Heart left ventricle (tissue), 16 donors: ENCODE measurements at regions not wholly inside any gene's neighbourhood (a gene's known extent, or its start where the extent isn't known, plus 50 kb on each side); places are given as distances from the start of the nearest gene placed in this dataset.

Experiments
- ATAC-seq, 4 donors: fragments of 200-7000 bp; cut with Tn5 transposase; one replicate each; pipeline ENCODE4 v1.9.1; 2020 to 2022; ENCODE audit warnings: moderate library complexity in 4 of 4, mild to moderate bottlenecking in 3 of 4, moderate number of reproducible peaks in 1 of 4
- DNase-seq, 5 donors: peaks; one replicate each; pipeline ENCODE4 v3.0.0-alpha.2; 2020
- H3K27ac ChIP-seq, 12 donors: fragments of 200-600 bp; sonication (generic) in 4 of 12; one replicate each; pipeline versions ENCODE4 v1.5.0 to v1.8.0; 2016 to 2022; ENCODE audit warnings: mild to moderate bottlenecking in 2 of 12
- H3K27me3 ChIP-seq, 9 donors: fragments of 200-600 bp; sonication (generic) in 2 of 9; one replicate each; pipeline versions ENCODE4 v1.5.1 to v1.8.0; 2016 to 2022; ENCODE audit warnings: mild to moderate bottlenecking in 3 of 9
- H3K36me3 ChIP-seq, 9 donors: fragments of 200-600 bp; sonication (generic) in 2 of 9; one replicate each; pipeline versions ENCODE4 v1.5.0 to v1.8.0; 2018 to 2022; ENCODE audit warnings: mild to moderate bottlenecking in 2 of 9
- H3K4me1 ChIP-seq, 12 donors: fragments of 200-600 bp; sonication (generic) in 4 of 12; one replicate each; pipeline versions ENCODE4 v1.5.0 to v1.8.0; 2016 to 2022; ENCODE audit warnings: mild to moderate bottlenecking in 3 of 12
- H3K4me3 ChIP-seq, 12 donors: fragments of 200-600 bp; sonication (generic) in 4 of 12; one replicate each; pipeline versions ENCODE4 v1.5.0 to v1.8.0; 2017 to 2022; ENCODE audit warnings: mild to moderate bottlenecking in 9 of 12, moderate library complexity in 4 of 12
- H3K9me3 ChIP-seq, 12 donors: fragments of 200-600 bp; sonication (generic) in 4 of 12; one replicate each; pipeline versions ENCODE4 v1.5.0 to v1.8.0; 2016 to 2022; ENCODE audit warnings: mild to moderate bottlenecking in 1 of 12
- CTCF ChIP-seq, 12 donors: fragments of 200-600 bp; sonication (generic) in 4 of 12; IDR thresholded peaks; one replicate each; pipeline versions ENCODE4 v1.5.0 to v1.8.0; 2018 to 2022; ENCODE audit warnings: antibody characterized with exemption in 12 of 12, mild to moderate bottlenecking in 5 of 12
- POLR2A ChIP-seq, 2 donors: fragments of 450-650 bp; IDR thresholded peaks; one replicate each; pipeline ENCODE4 v1.6.1; 2017; ENCODE audit warnings: antibody characterized with exemption in 2 of 2, mild to moderate bottlenecking in 2 of 2, moderate library complexity in 2 of 2
- WGBS, 4 donors: extraction: QIAGEN DNeasy Blood & Tissue Kit in 2 of 4; methylation state at CpG; one replicate each; pipeline versions ENCODE4 v1.1.5 to v1.1.7; 2013 to 2018; 5-methylcytosine and 5-hydroxymethylcytosine counted together
- intact Hi-C, 10 donors: fragments of 100-400 bp; cut with DNase I; formaldehyde crosslinking; loops; one replicate each; pipeline versions ENCODE4 v1.11.1 to v1.14.2; 2022
- donor health status: ischemic (EF 13 %, LVEDD 7.1; RV severe dilation, severe dysfunction).
- donor health status: healthy with polysubstance abuse.
- donor health status: DM: no; HTN: yes; CAD: no.
- donor health status: DM: no; HTN: no; CAD: no.
- donor health status: ischemic (EF 25% LVEDD 6.9; RV normal size, moderate dysfunction).
- donor health status: ischemic (EF 25% LVEDD 5.7; RV mildly dilated, moderate dysfunction).
- donor health status: healthy.
- donor health status: DM: yes; HTN: yes; CAD: no.
- donor health status: ischemic (EF 35%, LVEDD 5.7; RV mildly dilated, moderate dysfunction).
- donor health status: nonischemic (EF 11% LVEDD 7.7; RV severe dilation, severe dysfunction).
- donor health status: DM: yes; HTN: yes; CAD: no.
- donor health status: PGD.
- donor health status: ischemic (EF 29% LVEDD 5.4; RV normal size, mild dysfunction).
- donor health status: nonischemic (EF 23%, LVEDD 6.1; RV moderate dilation, normal function).

- DNase-seq (no peak), ATAC-seq (no peak)
- Histone ChIP-seq H3K27ac (no peak overlapping the region), H3K9me3 (peaks cover 0 to 4% (median 0%) of the 10 kb centered on the region in 12 donors), H3K36me3 (no peaks in the 10 kb centered on the region), H3K27me3 (no peaks in the 10 kb centered on the region), H3K4me1 (no peaks in the 10 kb centered on the region), H3K4me3 (no peak overlapping the region)
- intact Hi-C loops, result no loop called here
- TF ChIP-seq POLR2A (IDR thresholded peaks at IDR 0.05), result no peak
- no peak for TF ChIP-seq CTCF (IDR thresholded peaks at IDR 0.05)
- 92 to 98% (median 95%) methylated on average over 4 of the region's 4 CpGs for WGBS, 4 donors
These were observed 1224.4 kb downstream of the EFNB2 start for GRCh38 chr13:105311094-105311493.

- 86 to 90% (median 89%) methylated on average over 3 of the region's 3 CpGs for WGBS, 4 donors
- Histone ChIP-seq H3K9me3 (peaks cover 0 to 4% (median 0%) of the 10 kb centered on the region in 12 donors), H3K36me3 (no peaks in the 10 kb centered on the region), H3K27ac (no peak overlapping the region), H3K27me3 (no peaks in the 10 kb centered on the region), H3K4me3 (no peak overlapping the region), H3K4me1 (no peaks in the 10 kb centered on the region)
- TF ChIP-seq CTCF (IDR thresholded peaks at IDR 0.05), result no peak
- TF ChIP-seq POLR2A (IDR thresholded peaks at IDR 0.05), result no peak
- ATAC-seq (no peak), DNase-seq (no peak)
- intact Hi-C loops, result no loop called here
These were observed 1227.7 kb downstream of the EFNB2 start for GRCh38 chr13:105307776-105308175.

GRCh38 chr13:105297839-105298238 is 1237.6 kb downstream of the EFNB2 start:
- Histone ChIP-seq H3K36me3 (no peaks in the 10 kb centered on the region), H3K27me3 (no peaks in the 10 kb centered on the region), H3K4me3 (no peak overlapping the region), H3K9me3 (peaks cover 0 to 5% (median 0%) of the 10 kb centered on the region in 12 donors), H3K4me1 (no peaks in the 10 kb centered on the region), H3K27ac (no peak overlapping the region)
- intact Hi-C loops, result no loop called here
- ATAC-seq, result no peak
- no peak for DNase-seq
- no peak for TF ChIP-seq POLR2A (IDR thresholded peaks at IDR 0.05)
- TF ChIP-seq CTCF (IDR thresholded peaks at IDR 0.05), result no peak
- 33 to 50% (median 41%) methylated on average over 7 of the region's 7 CpGs for WGBS, 4 donors

- intact Hi-C loops, result no loop called here
- TF ChIP-seq CTCF (IDR thresholded peaks at IDR 0.05) (no peak), POLR2A (IDR thresholded peaks at IDR 0.05) (no peak)
- Histone ChIP-seq H3K9me3 (peaks cover 0 to 5% (median 0%) of the 10 kb centered on the region in 12 donors), H3K4me1 (no peaks in the 10 kb centered on the region), H3K4me3 (no peak overlapping the region), H3K36me3 (no peaks in the 10 kb centered on the region), H3K27ac (no peak overlapping the region), H3K27me3 (no peaks in the 10 kb centered on the region)
- DNase-seq (no peak), ATAC-seq (no peak)
- WGBS, 4 donors, result 73 to 87% (median 79%) methylated on average over 2 of the region's 2 CpGs
These were observed 1243.5 kb downstream of the EFNB2 start for GRCh38 chr13:105291987-105292386.
